K562 (cell line): ENCODE measurements at regions not wholly inside any gene's neighbourhood (a gene's known extent, or its start where the extent isn't known, plus 50 kb on each side); places are given as distances from the start of the nearest gene placed in this dataset.

ENCODE experiments used
- CBFA2T3 ChIP-seq: fragments of 450-650 bp; IDR thresholded peaks from 2 replicates; pipeline ENCODE4 v1.6.1; 2017
- CBX1 ChIP-seq: sonication (generic); IDR thresholded peaks from 2 replicates; pipeline ENCODE4 v1.6.1; 2016; ENCODE audit warnings: antibody characterized with exemption, low read depth, mild to moderate bottlenecking
- NCOA1 ChIP-seq: fragments of 450-650 bp; IDR thresholded peaks from 2 replicates; pipeline ENCODE4 v1.6.1; 2016; ENCODE audit warnings: low read depth
- SIRT6 ChIP-seq: IDR thresholded peaks from one replicate; pipeline ENCODE4 v1.6.1; 2012; ENCODE audit warnings: low read depth, mild to moderate bottlenecking, control low read depth, inconsistent platforms, low read length, moderate library complexity
- TCF3 ChIP-seq: sonication (generic); formaldehyde crosslinking; IDR thresholded peaks from 2 replicates; pipeline ENCODE4 v1.4.0; 2020; ENCODE audit warnings: mild to moderate bottlenecking, missing genetic modification reagents
- TSC22D4 ChIP-seq: fragments of 450-650 bp; IDR thresholded peaks from 2 replicates; pipeline ENCODE4 v1.6.1; 2016; ENCODE audit warnings: missing genetic modification characterization, missing biosample characterization, control low read depth
- XRCC5 ChIP-seq: fragments of 200-400 bp; formaldehyde crosslinking; IDR thresholded peaks from 2 replicates; pipeline ENCODE4 v1.6.1; 2017; ENCODE audit warnings: low read depth, mild to moderate bottlenecking, low read length
- YBX1 ChIP-seq: fragments of 450-650 bp; IDR thresholded peaks from 2 replicates; pipeline ENCODE4 v1.7.1; 2016; ENCODE audit warnings: mild to moderate bottlenecking
- ZKSCAN1 ChIP-seq: fragments of 150-350 bp; IDR thresholded peaks from 2 replicates; pipeline ENCODE4 v1.6.1; 2016; ENCODE audit warnings: low read depth, low read length
- ZNF175 ChIP-seq: fragments of 200-800 bp; sonication (Bioruptor generic); IDR thresholded peaks from 2 replicates; pipeline ENCODE4 v1.6.1; 2016; ENCODE audit warnings: low read depth, mild to moderate bottlenecking, missing genetic modification characterization, missing compliant biosample characterization
- TF ChIP-seq, protein P1 (sequence below): fragments of 200-600 bp; sonication (generic); IDR thresholded peaks from one replicate; pipeline ENCODE4 v1.6.1; 2012; ENCODE audit warnings: mild to moderate bottlenecking, low read depth, low read length, inconsistent platforms
- TF ChIP-seq, protein P2 (sequence below): fragments of 450-650 bp; IDR thresholded peaks from 2 replicates; pipeline ENCODE4 v1.6.1; 2017; ENCODE audit warnings: mild to moderate bottlenecking, moderate library complexity
- TF ChIP-seq, protein P3 (sequence below), 2 experiments: IDR thresholded peaks in 1 of 2; conservative IDR thresholded peaks in 1 of 2; 2 replicates each; pipeline ENCODE4 v1.6.1; 2016; ENCODE audit warnings: low read depth in 2 of 2, mild to moderate bottlenecking in 1 of 2, missing compliant biosample characterization in 1 of 2, missing genetic modification characterization in 1 of 2, moderate library complexity in 1 of 2

DNA sequence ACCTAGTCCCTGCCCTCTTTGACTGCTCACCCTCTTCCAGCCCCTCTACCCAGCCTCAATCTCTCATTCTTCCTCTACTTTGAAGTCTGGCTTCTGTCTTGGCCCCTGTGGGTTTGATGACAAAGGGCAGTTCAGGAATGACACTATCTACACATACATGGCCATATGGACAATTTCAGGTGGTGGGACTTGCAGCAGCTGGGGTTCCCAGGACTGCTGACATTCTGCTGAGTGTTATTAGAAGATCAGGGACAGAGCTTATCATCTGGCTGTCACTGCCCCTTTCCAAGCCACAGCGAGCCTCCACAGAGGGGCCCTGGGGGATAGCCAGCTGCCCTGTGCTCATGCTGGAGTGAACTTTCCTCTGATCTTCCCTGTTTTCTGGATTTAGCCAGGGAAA, 97.4 kb upstream of the IPO9 start (continued):
- TF ChIP-seq, protein P1, sequence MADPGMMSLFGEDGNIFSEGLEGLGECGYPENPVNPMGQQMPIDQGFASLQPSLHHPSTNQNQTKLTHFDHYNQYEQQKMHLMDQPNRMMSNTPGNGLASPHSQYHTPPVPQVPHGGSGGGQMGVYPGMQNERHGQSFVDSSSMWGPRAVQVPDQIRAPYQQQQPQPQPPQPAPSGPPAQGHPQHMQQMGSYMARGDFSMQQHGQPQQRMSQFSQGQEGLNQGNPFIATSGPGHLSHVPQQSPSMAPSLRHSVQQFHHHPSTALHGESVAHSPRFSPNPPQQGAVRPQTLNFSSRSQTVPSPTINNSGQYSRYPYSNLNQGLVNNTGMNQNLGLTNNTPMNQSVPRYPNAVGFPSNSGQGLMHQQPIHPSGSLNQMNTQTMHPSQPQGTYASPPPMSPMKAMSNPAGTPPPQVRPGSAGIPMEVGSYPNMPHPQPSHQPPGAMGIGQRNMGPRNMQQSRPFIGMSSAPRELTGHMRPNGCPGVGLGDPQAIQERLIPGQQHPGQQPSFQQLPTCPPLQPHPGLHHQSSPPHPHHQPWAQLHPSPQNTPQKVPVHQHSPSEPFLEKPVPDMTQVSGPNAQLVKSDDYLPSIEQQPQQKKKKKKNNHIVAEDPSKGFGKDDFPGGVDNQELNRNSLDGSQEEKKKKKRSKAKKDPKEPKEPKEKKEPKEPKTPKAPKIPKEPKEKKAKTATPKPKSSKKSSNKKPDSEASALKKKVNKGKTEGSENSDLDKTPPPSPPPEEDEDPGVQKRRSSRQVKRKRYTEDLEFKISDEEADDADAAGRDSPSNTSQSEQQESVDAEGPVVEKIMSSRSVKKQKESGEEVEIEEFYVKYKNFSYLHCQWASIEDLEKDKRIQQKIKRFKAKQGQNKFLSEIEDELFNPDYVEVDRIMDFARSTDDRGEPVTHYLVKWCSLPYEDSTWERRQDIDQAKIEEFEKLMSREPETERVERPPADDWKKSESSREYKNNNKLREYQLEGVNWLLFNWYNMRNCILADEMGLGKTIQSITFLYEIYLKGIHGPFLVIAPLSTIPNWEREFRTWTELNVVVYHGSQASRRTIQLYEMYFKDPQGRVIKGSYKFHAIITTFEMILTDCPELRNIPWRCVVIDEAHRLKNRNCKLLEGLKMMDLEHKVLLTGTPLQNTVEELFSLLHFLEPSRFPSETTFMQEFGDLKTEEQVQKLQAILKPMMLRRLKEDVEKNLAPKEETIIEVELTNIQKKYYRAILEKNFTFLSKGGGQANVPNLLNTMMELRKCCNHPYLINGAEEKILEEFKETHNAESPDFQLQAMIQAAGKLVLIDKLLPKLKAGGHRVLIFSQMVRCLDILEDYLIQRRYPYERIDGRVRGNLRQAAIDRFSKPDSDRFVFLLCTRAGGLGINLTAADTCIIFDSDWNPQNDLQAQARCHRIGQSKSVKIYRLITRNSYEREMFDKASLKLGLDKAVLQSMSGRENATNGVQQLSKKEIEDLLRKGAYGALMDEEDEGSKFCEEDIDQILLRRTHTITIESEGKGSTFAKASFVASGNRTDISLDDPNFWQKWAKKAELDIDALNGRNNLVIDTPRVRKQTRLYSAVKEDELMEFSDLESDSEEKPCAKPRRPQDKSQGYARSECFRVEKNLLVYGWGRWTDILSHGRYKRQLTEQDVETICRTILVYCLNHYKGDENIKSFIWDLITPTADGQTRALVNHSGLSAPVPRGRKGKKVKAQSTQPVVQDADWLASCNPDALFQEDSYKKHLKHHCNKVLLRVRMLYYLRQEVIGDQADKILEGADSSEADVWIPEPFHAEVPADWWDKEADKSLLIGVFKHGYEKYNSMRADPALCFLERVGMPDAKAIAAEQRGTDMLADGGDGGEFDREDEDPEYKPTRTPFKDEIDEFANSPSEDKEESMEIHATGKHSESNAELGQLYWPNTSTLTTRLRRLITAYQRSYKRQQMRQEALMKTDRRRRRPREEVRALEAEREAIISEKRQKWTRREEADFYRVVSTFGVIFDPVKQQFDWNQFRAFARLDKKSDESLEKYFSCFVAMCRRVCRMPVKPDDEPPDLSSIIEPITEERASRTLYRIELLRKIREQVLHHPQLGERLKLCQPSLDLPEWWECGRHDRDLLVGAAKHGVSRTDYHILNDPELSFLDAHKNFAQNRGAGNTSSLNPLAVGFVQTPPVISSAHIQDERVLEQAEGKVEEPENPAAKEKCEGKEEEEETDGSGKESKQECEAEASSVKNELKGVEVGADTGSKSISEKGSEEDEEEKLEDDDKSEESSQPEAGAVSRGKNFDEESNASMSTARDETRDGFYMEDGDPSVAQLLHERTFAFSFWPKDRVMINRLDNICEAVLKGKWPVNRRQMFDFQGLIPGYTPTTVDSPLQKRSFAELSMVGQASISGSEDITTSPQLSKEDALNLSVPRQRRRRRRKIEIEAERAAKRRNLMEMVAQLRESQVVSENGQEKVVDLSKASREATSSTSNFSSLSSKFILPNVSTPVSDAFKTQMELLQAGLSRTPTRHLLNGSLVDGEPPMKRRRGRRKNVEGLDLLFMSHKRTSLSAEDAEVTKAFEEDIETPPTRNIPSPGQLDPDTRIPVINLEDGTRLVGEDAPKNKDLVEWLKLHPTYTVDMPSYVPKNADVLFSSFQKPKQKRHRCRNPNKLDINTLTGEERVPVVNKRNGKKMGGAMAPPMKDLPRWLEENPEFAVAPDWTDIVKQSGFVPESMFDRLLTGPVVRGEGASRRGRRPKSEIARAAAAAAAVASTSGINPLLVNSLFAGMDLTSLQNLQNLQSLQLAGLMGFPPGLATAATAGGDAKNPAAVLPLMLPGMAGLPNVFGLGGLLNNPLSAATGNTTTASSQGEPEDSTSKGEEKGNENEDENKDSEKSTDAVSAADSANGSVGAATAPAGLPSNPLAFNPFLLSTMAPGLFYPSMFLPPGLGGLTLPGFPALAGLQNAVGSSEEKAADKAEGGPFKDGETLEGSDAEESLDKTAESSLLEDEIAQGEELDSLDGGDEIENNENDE: no peak
- TF ChIP-seq CBX1 (no peak), NCOA1 (no peak), XRCC5 (no peak), TCF3 (peak; percentile 62), SIRT6 (no peak), ZNF175 (CRISPR knock-in tag) (no peak), TSC22D4 (no peak), CBFA2T3 (peak; percentile 69), ZKSCAN1 (no peak), YBX1 (no peak)
- TF ChIP-seq, protein P2, sequence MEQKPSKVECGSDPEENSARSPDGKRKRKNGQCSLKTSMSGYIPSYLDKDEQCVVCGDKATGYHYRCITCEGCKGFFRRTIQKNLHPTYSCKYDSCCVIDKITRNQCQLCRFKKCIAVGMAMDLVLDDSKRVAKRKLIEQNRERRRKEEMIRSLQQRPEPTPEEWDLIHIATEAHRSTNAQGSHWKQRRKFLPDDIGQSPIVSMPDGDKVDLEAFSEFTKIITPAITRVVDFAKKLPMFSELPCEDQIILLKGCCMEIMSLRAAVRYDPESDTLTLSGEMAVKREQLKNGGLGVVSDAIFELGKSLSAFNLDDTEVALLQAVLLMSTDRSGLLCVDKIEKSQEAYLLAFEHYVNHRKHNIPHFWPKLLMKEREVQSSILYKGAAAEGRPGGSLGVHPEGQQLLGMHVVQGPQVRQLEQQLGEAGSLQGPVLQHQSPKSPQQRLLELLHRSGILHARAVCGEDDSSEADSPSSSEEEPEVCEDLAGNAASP: no peak
- TF ChIP-seq, protein P3, sequence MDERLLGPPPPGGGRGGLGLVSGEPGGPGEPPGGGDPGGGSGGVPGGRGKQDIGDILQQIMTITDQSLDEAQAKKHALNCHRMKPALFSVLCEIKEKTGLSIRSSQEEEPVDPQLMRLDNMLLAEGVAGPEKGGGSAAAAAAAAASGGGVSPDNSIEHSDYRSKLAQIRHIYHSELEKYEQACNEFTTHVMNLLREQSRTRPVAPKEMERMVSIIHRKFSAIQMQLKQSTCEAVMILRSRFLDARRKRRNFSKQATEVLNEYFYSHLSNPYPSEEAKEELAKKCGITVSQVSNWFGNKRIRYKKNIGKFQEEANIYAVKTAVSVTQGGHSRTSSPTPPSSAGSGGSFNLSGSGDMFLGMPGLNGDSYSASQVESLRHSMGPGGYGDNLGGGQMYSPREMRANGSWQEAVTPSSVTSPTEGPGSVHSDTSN (CRISPR knock-in tag; IDR thresholded peaks at IDR 0.05; ENCODE audit: low read depth): no peak
- TF ChIP-seq, protein P3 (tag; conservative IDR thresholded peaks at IDR 0.05; ENCODE audit: low read depth): 0 out of 2 replicates have a peak, but pooled peaks have one; percentile 16
